ENCODE measurements at regions not wholly inside any gene's neighbourhood (a gene's known extent, or its start where the extent isn't known, plus 50 kb on each side); places are given as distances from the start of the nearest gene placed in this dataset.

- TF ChIP-seq CTCF (conservative IDR thresholded peaks at IDR 0.05): no peak
- TF ChIP-seq EZH2 (IDR thresholded peaks at IDR 0.05; ENCODE audit: low read depth): no peak
Measured at GRCh38 chr15:35958975-35959374, 413.0 kb upstream of the DPH6 start.

All from PC-9 (cell line).